ENCODE measurements at regions not wholly inside any gene's neighbourhood (a gene's known extent, or its start where the extent isn't known, plus 50 kb on each side); places are given as distances from the start of the nearest gene placed in this dataset.
"Not testable (repeated sequence)": the region's sequence is repeated elsewhere in the genome, so short reads cannot be mapped to it uniquely, and the experiment has no call there.

GRCh38 chr6:135605278-135605790, 107.8 kb upstream of the AHI1 start:
- DNase-seq (ENCODE audit: low read depth), result no peak

DNA sequence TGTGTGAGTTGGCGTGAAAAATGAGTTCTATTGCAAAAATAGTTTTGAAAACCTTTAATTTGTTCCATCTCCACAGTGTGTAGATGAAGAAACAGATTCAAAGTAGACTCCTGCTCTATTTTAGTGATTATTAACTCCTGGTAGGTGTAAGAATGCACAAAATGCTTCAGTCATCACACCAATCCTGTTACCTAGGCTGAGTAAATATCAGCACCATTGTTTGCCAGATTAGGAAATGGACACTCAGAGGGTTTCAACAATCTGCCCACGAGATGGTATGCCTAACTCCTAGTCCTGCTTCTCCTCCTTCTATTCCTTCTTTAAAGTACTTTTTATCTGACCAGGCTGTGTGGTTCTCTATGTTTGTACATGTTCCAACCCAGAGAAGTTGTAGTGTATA, 108.9 kb upstream of the AHI1 start:
- DNase-seq (ENCODE audit: low read depth), result no peak

DNA sequence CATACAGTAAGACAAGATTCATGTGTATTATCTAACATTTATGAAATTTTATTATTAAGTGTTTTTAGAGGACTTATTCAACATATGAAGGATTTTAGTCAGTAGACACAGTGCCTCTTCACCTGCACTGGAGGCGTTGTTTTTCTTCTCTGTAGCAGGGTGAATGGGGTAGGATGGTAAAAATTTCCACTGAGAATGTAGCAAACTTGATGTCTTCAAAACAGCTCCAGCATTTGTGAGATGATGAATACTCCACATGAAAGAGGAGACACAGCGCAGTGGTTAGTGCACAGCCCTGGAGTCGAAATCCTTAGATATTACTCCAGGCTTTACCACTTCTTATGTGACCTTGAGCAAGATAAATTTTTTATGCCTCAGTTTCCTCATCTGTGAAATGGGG, 110.5 kb upstream of the AHI1 start:
- no peak for DNase-seq (ENCODE audit: low read depth)

DNA sequence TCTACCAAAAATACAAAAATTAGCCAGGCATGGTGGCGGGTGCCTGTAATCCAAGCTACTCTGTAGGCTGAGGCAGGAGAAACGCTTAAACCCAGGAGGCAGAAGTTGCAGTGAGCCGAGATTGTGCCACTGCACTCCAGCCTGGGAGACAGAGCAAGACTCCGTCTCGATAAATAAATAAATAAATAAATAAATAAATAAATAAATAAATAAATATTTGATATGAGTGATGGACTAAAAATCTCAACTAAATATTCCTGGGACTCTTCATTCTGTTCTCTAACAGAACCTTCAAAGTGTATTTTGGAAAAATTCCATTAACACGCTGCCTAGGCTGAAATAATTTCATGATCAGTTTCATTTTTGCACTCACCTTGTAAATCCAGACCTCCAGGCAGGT, 112.7 kb upstream of the AHI1 start:
- DNase-seq (ENCODE audit: low read depth), result not testable (repeated sequence)

GRCh38 chr6:135616655-135617054, 119.1 kb upstream of the AHI1 start:
- DNase-seq (ENCODE audit: low read depth), result no peak

DNA sequence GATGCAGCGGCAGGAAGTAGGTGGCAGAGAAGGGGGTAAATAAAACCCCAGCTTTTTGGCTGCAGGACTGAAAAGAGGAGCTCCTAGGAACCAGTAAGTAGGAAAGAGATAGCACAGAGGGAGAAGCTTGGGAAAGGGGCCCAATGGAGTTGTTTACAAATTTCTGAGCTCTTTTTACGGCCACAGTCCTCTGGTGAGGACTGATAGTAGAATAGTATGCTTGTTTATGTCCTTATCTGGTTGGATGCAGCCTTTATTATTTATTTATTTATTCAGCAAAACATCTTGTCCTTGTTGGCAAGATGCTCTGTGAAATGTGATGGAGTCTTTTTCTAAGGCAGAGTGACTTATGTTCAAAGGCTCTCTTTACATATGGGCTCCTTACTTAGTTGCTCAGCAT, 119.7 kb upstream of the AHI1 start:
- DNase-seq (ENCODE audit: low read depth), result no peak

DNA sequence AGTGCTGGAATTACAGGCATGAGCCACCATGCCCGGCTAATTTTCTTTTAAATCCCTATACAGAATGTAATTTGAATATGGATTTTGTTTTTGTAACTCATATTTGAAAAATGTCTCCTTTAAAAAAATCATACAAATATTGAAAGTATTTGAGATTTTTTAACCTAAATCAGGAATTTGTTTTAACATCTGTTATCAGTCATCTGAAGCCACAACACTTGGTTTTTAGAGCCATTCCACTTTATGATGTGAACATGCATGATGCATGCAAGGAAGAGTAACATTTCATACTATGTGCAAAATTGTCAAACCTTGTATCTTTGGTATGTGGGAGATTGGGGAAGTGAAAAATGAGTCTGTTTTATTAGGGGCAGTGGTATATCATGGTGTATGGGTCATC, 124.5 kb upstream of the AHI1 start:
- DNase-seq (ENCODE audit: low read depth), result no peak

GRCh38 chr6:135623979-135624378, 126.4 kb upstream of the AHI1 start:
- no peak for DNase-seq (ENCODE audit: low read depth)

DNA sequence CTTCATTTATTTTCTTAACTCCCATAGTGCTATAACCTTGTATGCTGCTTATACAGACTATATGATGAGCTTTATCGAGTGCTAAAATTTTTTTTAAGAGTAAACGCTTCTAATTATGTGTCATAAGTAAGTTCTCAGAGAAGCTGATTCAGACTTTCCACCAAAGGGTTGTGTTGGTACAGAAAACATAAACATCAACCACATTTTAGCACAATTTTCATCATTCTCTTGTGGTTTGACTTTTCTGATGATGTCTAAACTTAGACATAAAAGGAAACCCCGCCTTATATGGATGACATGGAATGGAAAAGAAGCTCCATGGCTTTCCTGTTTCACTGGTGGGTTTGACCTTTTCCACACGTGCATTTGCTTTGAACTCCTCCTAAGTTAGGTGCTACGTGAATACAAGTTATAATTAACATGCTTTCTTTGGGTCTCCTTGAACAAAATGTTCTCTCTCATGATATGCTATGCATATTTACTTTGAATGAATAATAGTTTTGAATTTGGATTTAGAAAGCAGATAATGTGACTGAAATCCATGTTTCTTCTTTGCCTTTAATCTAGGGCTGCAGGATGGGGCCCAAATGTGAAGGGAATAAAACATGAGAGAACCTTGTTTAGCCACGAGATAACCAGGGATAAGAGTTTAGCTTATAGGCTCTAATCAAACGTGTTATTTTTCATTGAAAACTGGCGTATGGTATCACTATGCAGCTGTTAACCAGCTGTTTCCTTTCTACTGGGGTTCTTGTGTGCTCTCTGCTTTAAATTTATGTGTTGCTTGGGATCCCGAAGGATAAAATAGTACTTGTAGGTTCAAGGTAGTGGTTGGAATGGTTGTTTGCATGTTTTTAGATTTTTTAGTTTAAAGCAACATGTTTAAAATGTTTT, 127.1 kb upstream of the AHI1 start:
- DNase-seq (ENCODE audit: low read depth), result peak; percentile 15

DNA sequence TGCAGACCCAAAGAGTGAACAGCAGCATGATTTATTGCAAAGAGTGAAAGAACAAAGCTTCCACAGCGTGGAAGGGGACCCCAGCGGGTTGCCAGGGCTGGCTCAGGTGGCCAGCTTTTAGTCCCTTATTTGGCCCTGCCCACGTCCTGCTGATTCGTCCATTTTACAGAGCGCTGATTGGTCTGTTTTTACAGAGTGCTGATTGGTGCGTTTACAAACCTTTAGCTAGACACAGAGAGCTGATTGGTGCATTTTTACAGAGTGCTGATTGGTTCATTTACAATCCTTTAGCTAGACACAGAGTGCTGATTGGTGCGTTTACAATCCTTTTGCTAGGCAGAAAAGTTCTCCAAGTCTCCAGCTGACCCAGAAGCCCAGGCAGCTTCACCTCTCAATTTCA, 128.5 kb upstream of the AHI1 start:
- not testable (repeated sequence) for DNase-seq (ENCODE audit: low read depth)

- no peak for DNase-seq (ENCODE audit: low read depth)
Measured at GRCh38 chr6:135627092-135627715, 129.7 kb upstream of the AHI1 start.

DNA sequence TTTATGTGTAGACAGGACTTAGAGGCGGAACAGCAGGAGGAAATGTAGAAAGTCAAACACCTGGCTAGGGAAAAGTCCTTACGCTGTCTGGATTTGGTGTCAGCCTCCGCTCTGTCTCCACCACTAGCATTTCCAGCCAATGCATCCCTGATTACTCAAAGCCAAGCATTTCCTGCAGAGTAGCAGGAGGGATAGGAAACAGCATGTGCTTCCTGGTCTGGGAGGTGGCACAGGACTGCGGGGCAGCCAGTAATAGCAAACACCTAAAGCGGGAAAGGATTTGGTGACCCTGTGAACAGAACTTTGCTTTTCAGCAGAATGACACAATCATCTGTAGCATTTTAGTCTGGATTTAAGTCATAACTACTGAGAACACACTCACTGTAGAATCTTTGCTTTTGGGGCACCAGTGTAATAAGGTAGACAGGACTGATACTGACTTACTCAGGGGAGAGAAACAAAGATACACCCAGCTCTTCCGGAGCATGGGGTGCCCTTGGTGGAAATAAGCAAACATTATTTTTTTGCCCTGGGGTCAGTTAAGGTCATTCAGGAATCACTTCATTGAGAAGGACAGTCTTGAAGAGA, 133.3 kb upstream of the AHI1 start:
- no peak for DNase-seq (ENCODE audit: low read depth)

DNA sequence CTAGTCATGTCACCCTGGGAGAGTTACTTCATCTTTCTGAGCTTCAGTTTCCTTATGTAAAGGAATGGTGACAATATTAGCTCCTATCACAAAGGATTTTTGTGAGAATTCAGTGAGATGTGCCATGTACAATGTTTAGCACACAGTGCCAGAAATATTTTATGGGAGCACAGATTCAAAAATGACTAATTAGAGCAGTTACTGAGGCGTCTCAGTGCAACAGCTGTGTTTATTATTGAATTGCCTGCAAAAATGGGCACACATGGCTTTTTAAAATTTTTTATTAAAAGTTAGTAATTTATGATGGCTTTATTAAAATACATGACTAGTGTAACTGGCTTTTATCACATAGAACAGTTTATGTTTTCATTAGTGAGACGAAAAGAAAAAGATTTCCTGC, 134.3 kb upstream of the AHI1 start:
- no peak for DNase-seq (ENCODE audit: low read depth)

- no peak for DNase-seq (ENCODE audit: low read depth)
Measured at GRCh38 chr6:135633573-135633972, 136.0 kb upstream of the AHI1 start.

DNA sequence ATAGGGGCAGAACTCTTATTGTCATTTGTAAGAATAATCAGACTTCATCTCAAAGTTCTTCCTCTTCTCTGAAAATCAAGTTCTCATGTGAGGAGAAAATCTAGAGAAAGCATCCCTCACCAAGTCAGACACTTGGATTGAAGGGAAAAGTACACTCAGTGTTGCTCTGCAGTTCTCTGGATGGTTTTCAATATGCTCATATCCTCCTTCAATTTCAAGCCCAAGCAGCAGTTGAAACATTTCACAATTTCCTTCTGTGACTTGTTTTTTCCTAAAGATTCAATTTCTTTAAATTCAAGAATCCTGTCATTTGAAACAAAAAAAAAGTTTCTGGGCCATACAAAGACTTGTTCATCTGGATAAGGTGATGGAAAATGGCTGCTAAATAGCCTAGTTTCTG, 140.2 kb upstream of the AHI1 start:
- DNase-seq (ENCODE audit: low read depth), result no peak

- DNase-seq (ENCODE audit: low read depth), result no peak
Measured at GRCh38 chr6:135638108-135638507, 140.6 kb upstream of the AHI1 start.

DNA sequence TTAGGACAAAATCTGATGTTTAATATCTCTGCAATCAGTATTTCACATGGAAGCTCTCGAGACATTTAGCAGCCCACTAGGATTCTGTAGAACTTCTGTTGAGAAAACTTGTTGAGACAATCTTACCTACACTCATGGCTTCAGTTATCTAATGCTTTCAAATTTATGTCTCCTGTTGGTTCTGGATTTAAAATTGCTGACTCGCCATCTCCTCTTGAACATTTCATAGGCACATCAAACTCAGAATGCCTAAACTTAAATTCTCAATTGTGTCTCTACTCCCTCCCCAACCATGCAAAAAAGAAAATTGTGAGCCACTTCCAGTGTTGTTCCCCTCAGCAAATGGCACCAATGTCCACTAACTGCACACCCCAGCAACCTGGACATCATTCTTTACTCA, 142.5 kb upstream of the AHI1 start:
- no peak for DNase-seq (ENCODE audit: low read depth)

DNA sequence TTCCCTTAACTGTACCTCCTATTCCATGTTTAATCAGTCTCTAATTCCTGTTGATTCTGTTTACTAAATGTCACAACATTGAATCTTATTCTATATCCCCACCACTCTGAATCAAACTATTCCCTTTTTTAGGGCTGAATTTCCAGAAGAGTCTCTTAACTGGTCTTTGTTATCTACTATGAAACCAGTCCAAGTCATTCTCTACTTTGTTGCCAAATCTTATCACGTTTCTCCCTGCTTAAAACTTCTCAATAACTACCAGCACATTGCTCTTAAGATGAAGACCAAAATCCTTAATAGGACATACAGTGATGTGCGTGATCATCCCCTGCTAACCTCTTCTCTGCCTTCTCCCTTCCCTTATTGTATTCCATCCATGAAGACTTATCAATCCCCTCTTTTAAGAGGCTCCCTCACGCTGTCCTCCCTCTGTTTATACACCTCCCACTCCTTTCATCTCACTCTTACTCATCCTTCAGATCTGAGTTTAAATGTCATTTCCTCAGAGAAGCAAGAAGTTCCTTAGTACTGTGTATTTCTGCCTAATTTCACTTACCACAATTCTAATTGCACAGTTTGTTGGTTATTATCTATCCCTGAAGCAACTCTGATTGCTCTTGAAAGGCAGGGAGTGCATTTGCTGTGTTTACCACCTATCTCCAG, 143.0 kb upstream of the AHI1 start:
- no peak for DNase-seq (ENCODE audit: low read depth)

DNA sequence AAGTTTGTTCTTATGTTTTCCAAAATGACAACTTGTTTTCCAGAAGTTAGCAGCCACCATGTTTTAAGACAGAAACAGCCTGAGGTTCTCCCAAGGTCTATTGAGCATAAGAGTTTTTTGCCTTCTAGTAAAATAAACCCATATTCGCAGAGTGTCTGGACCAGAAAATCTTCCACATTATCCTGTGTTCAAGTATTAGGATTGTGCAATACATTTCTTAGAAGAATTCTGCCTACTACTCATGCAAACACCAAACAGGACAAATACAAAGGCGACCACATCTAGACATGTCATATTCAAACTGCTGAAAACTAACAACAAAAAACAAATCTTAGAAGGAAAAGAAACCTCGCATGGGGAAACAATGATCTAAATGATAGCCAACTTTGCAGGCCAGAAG, 145.4 kb upstream of the AHI1 start:
- no peak for DNase-seq (ENCODE audit: low read depth)

DNA sequence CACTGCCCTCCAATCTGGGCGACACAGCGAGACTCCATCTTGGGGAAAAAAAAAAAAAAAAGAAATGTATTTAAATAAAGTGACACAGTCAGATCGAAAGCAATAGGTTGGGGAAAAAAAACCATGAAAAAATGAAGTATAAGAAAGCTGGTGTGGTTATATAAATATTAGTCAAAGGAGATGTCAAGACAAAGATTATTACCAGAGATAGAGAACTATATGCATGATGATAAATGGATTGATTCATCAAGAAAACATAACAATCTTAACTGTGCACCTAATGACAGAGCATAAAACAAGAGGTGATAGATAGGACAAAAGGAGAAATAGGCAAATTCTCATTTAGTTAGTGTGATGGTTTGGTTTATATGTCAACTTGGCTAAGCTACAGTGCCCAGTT, 146.9 kb upstream of the AHI1 start:
- DNase-seq (ENCODE audit: low read depth), result no peak

DNA sequence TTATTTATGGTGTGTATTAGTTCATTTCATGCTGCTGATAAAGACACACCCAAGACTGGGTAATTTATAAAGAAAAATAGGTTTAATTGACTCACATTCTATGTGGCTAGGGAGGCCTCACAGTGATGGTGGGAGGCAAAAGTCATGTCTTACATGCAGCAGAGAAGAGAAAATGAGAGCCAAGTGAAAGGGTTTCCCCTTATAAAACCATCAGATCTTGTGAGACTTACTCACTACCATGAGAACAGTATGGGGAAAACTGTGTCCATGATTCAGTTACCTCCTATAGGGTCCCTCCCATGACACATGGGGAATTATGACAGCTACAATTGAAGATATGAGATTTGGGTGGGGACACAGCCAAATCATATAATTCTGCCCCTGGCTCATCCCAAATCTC, 150.0 kb upstream of the AHI1 start:
- DNase-seq (ENCODE audit: low read depth), result no peak

GRCh38 chr6:135651964-135652755, 154.6 kb upstream of the AHI1 start:
- no peak for DNase-seq (ENCODE audit: low read depth)

Measured in activated T-cell treated with anti-CD3 and anti-CD28 coated beads for 24 hours (primary cell).